ENCODE measurements at regions not wholly inside any gene's neighbourhood (a gene's known extent, or its start where the extent isn't known, plus 50 kb on each side); places are given as distances from the start of the nearest gene placed in this dataset.
"Not testable (repeated sequence)": the region's sequence is repeated elsewhere in the genome, so short reads cannot be mapped to it uniquely, and the experiment has no call there.

- TF ChIP-seq CTCF (IDR thresholded peaks at IDR 0.05; ENCODE audit: insufficient read depth, low read length); SPI1 (IDR thresholded peaks at IDR 0.05; ENCODE audit: borderline replicate concordance, low read depth); GABPA (IDR thresholded peaks at IDR 0.05; ENCODE audit: low read depth); POLR2AphosphoS5 (IDR thresholded peaks at IDR 0.05; ENCODE audit: low read depth): not testable (repeated sequence)
- TF ChIP-seq, protein P1, sequence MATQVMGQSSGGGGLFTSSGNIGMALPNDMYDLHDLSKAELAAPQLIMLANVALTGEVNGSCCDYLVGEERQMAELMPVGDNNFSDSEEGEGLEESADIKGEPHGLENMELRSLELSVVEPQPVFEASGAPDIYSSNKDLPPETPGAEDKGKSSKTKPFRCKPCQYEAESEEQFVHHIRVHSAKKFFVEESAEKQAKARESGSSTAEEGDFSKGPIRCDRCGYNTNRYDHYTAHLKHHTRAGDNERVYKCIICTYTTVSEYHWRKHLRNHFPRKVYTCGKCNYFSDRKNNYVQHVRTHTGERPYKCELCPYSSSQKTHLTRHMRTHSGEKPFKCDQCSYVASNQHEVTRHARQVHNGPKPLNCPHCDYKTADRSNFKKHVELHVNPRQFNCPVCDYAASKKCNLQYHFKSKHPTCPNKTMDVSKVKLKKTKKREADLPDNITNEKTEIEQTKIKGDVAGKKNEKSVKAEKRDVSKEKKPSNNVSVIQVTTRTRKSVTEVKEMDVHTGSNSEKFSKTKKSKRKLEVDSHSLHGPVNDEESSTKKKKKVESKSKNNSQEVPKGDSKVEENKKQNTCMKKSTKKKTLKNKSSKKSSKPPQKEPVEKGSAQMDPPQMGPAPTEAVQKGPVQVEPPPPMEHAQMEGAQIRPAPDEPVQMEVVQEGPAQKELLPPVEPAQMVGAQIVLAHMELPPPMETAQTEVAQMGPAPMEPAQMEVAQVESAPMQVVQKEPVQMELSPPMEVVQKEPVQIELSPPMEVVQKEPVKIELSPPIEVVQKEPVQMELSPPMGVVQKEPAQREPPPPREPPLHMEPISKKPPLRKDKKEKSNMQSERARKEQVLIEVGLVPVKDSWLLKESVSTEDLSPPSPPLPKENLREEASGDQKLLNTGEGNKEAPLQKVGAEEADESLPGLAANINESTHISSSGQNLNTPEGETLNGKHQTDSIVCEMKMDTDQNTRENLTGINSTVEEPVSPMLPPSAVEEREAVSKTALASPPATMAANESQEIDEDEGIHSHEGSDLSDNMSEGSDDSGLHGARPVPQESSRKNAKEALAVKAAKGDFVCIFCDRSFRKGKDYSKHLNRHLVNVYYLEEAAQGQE (IDR thresholded peaks at IDR 0.05; ENCODE audit: insufficient replicate concordance, low read depth), result not testable (repeated sequence)
Measured at GRCh38 chr14:51598924-51599600, 52.6 kb upstream of the FRMD6 start.
